OCI-LY3 (cell line): ENCODE measurements at regions not wholly inside any gene's neighbourhood (a gene's known extent, or its start where the extent isn't known, plus 50 kb on each side); places are given as distances from the start of the nearest gene placed in this dataset.

Experiments
- H2AFZ ChIP-seq: fragments of 200-600, 300-600 bp; shearing (Covaris generic); 2 replicates; pipeline ENCODE4 v1.6.0; 2014; ENCODE audit warnings: antibody characterized with exemption, low read depth, low read length
- H3K27ac ChIP-seq: fragments of 200-600, 300-600 bp; sonication (generic); 2 replicates; pipeline ENCODE4 v1.5.1; 2014; ENCODE audit warnings: mild to moderate bottlenecking, low read length, moderate library complexity, mixed read lengths
- H3K27me3 ChIP-seq: fragments of 200-600, 300-600 bp; sonication (generic); 2 replicates; pipeline ENCODE4 v1.6.1; 2014; ENCODE audit warnings: low read depth, low read length, mixed read lengths
- H3K36me3 ChIP-seq: fragments of 200-600, 300-600 bp; sonication (generic); replicated peaks from 2 replicates; pipeline ENCODE3; 2014; ENCODE audit warnings: low read depth, low read length, mixed read lengths
- H3K4me1 ChIP-seq: fragments of 300-600, 200-600 bp; sonication (generic); 2 replicates; pipeline ENCODE4 v1.6.1; 2014; ENCODE audit warnings: low read length, mixed read lengths
- H3K4me2 ChIP-seq: fragments of 200-600, 300-600 bp; sonication (generic); 2 replicates; pipeline ENCODE4 v1.6.1; 2014; ENCODE audit warnings: low read length, mixed read lengths
- H3K4me3 ChIP-seq: fragments of 300-600, 200-600 bp; sonication (generic); 2 replicates; pipeline ENCODE4 v1.5.1; 2014; ENCODE audit warnings: antibody characterized with exemption, mild to moderate bottlenecking, low read length, moderate library complexity
- H3K79me2 ChIP-seq: fragments of 300-600, 200-600 bp; shearing (Covaris generic); 2 replicates; pipeline ENCODE4 v1.6.1; 2014; ENCODE audit warnings: mild to moderate bottlenecking, low read length, mixed read lengths
- H3K9ac ChIP-seq: fragments of 300-600, 200-600 bp; shearing (Covaris generic); 2 replicates; pipeline ENCODE4 v1.6.0; 2014; ENCODE audit warnings: mild to moderate bottlenecking, low read length, moderate library complexity
- H3K9me3 ChIP-seq: fragments of 200-600, 300-600 bp; shearing (Covaris generic); 2 replicates; pipeline ENCODE4 v1.6.1; 2014; ENCODE audit warnings: low read length, mixed read lengths; ENCODE audit not compliant: insufficient read depth
- H4K20me1 ChIP-seq: fragments of 200-600, 300-600 bp; sonication (generic); 2 replicates; pipeline ENCODE4 v1.6.1; 2016; ENCODE audit warnings: low read length, mixed read lengths; ENCODE audit not compliant: insufficient read depth
- CTCF ChIP-seq: fragments of 200-600, 300-600 bp; sonication (generic); IDR thresholded peaks from 2 replicates; pipeline ENCODE4 v1.5.1; 2014; ENCODE audit warnings: antibody characterized with exemption, low read length, low read depth
- EZH2phosphoT487 ChIP-seq: fragments of 200-600 bp; shearing (Covaris generic); IDR thresholded peaks from 2 replicates; pipeline ENCODE4 v1.6.1; 2018; ENCODE audit warnings: antibody characterized with exemption, mixed run types, low read depth

- TF ChIP-seq EZH2phosphoT487 (no peak), CTCF (peak; percentile 30)
- Histone ChIP-seq H3K79me2 (no peaks in the 10 kb centered on the region), H3K4me3 (no peak overlapping the region), H3K4me1 (no peaks in the 10 kb centered on the region), H3K4me2 (no peak overlapping the region), H3K9me3 (no peaks in the 10 kb centered on the region), H4K20me1 (no peaks in the 10 kb centered on the region), H3K27ac (no peak overlapping the region), H3K27me3 (peaks cover 5% of the 10 kb centered on the region; the same call in 1 of the 2 replicates), H3K9ac (no peak overlapping the region), H2AFZ (no peak overlapping the region), H3K36me3 (no peaks in the 10 kb centered on the region)
Measured at GRCh38 chr2:237165405-237166276, 80.0 kb downstream of the COPS8 start.

- H3K79me2 ChIP-seq: no peaks in the 10 kb centered on the region
- no peaks in the 10 kb centered on the region for H3K36me3 ChIP-seq
- H3K4me3 ChIP-seq: no peak overlapping the region
- H4K20me1 ChIP-seq: no peaks in the 10 kb centered on the region
- no peaks in the 10 kb centered on the region for H3K9me3 ChIP-seq
- TF ChIP-seq CTCF (no peak), EZH2phosphoT487 (no peak)
- peaks cover 5% of the 10 kb centered on the region; the same call in 1 of the 2 replicates for H3K27me3 ChIP-seq
- no peak overlapping the region for H2AFZ ChIP-seq
- H3K27ac ChIP-seq: no peak overlapping the region
- H3K9ac ChIP-seq: no peak overlapping the region
- no peaks in the 10 kb centered on the region for H3K4me1 ChIP-seq
- no peak overlapping the region for H3K4me2 ChIP-seq
Measured at GRCh38 chr2:237167038-237167437, 81.3 kb downstream of the COPS8 start.

- H4K20me1 ChIP-seq: no peaks in the 10 kb centered on the region
- H3K27ac ChIP-seq: no peak overlapping the region
- H3K4me2 ChIP-seq: no peak overlapping the region
- H3K9me3 ChIP-seq: no peaks in the 10 kb centered on the region
- H3K36me3 ChIP-seq: no peaks in the 10 kb centered on the region
- H2AFZ ChIP-seq: no peak overlapping the region
- H3K9ac ChIP-seq: no peak overlapping the region
- no peak overlapping the region for H3K4me3 ChIP-seq
- H3K79me2 ChIP-seq: no peaks in the 10 kb centered on the region
- H3K27me3 ChIP-seq: peaks cover 5% of the 10 kb centered on the region; the same call in 1 of the 2 replicates
- TF ChIP-seq CTCF (no peak), EZH2phosphoT487 (no peak)
- no peaks in the 10 kb centered on the region for H3K4me1 ChIP-seq
Measured at GRCh38 chr2:237167934-237168333, 82.2 kb downstream of the COPS8 start.

DNA sequence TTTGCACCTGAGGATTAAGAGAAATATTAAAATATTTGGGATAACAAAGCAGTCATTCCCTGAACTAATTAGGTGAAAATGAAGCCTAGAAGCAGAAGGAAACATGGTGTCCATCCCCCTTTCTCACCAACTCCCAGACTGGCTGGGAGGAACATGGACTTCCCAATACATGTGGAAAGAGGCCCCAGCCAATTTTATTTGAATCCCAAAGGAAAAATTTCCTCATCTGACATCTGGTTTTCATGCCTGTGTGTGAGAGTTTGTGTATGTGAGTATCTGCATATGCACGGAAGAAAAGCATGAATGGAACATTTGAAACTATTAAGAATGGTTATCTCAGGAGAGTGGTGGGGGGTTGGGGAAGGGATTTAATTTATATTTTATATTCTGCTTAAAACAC is 84.3 kb downstream of the COPS8 start:
- H3K4me3 ChIP-seq: no peak overlapping the region

More for the DNA sequence above, 84.3 kb downstream of the COPS8 start:
- no peak overlapping the region for H3K27ac ChIP-seq
- H3K4me1 ChIP-seq: no peaks in the 10 kb centered on the region
- no peak for TF ChIP-seq CTCF
- no peak for TF ChIP-seq EZH2phosphoT487
- no peaks in the 10 kb centered on the region for H3K36me3 ChIP-seq
- no peak overlapping the region for H3K4me2 ChIP-seq
- H3K9ac ChIP-seq: no peak overlapping the region
- no peaks in the 10 kb centered on the region for H3K79me2 ChIP-seq
- peaks cover 5% of the 10 kb centered on the region; the same call in 1 of the 2 replicates for H3K27me3 ChIP-seq
- H4K20me1 ChIP-seq: no peaks in the 10 kb centered on the region
- H3K9me3 ChIP-seq: no peaks in the 10 kb centered on the region
- H2AFZ ChIP-seq: no peak overlapping the region
